GM12873 (cell line): ENCODE measurements at regions not wholly inside any gene's neighbourhood (a gene's known extent, or its start where the extent isn't known, plus 50 kb on each side); places are given as distances from the start of the nearest gene placed in this dataset.

ENCODE experiments used
- CTCF ChIP-seq: IDR thresholded peaks from 2 replicates; pipeline ENCODE4 v1.5.1; 2012; ENCODE audit warnings: low read depth, mild to moderate bottlenecking, moderate library complexity, low read length, control low read depth; ENCODE audit not compliant: insufficient read depth; ENCODE audit errors: missing control alignments

GRCh38 chr3:87788516-87788915 is 270.3 kb downstream of the CGGBP1 start:
- no peak for TF ChIP-seq CTCF

GRCh38 chr3:87780811-87781210 is 278.0 kb downstream of the CGGBP1 start:
- TF ChIP-seq CTCF: no peak

GRCh38 chr3:87778876-87779275 is 279.9 kb downstream of the CGGBP1 start:
- TF ChIP-seq CTCF: no peak

GRCh38 chr3:87771337-87772192 is 287.2 kb downstream of the CGGBP1 start:
- peak; percentile 89 for TF ChIP-seq CTCF

- TF ChIP-seq CTCF: no peak
Measured at GRCh38 chr3:87766721-87767120, 292.1 kb downstream of the CGGBP1 start.

- no peak for TF ChIP-seq CTCF
Measured at GRCh38 chr3:87765256-87765655, 293.5 kb downstream of the CGGBP1 start.

- TF ChIP-seq CTCF: no peak
Measured at GRCh38 chr3:87761795-87762194, 297.0 kb downstream of the CGGBP1 start.
